Testis (tissue), 2 donors: ENCODE measurements at regions not wholly inside any gene's neighbourhood (a gene's known extent, or its start where the extent isn't known, plus 50 kb on each side); places are given as distances from the start of the nearest gene placed in this dataset.

Experiments
- DNase-seq: peaks from one replicate; pipeline ENCODE4 v3.0.0-alpha.2; 2019
- H3K27ac ChIP-seq, 2 donors: fragments of 200-600 bp; sonication (generic); one replicate each; pipeline ENCODE4 v1.5.1; 2019
- H3K27me3 ChIP-seq: fragments of 200-600 bp; sonication (generic); one replicate; pipeline ENCODE4 v1.5.1; 2019
- H3K36me3 ChIP-seq: fragments of 200-600 bp; sonication (generic); one replicate; pipeline ENCODE4 v1.5.1; 2017; ENCODE audit warnings: low read depth; ENCODE audit errors: missing control alignments
- H3K4me1 ChIP-seq: fragments of 200-600 bp; sonication (generic); one replicate; pipeline ENCODE4 v1.5.1; 2019
- H3K4me3 ChIP-seq, 2 donors: fragments of 200-600 bp; sonication (generic); one replicate each; pipeline ENCODE4 v1.5.1; 2017 to 2019
- H3K9me3 ChIP-seq: fragments of 200-600 bp; sonication (generic); one replicate; pipeline ENCODE4 v1.5.1; 2017
- POLR2A ChIP-seq: fragments of 450-650 bp; IDR thresholded peaks from one replicate; pipeline ENCODE4 v1.6.1; 2017; ENCODE audit warnings: antibody characterized with exemption, mild to moderate bottlenecking, moderate library complexity
- WGBS, 2 donors: methylation state at CpG; one replicate each; pipeline ENCODE4 v1.1.5; 2018; 5-methylcytosine and 5-hydroxymethylcytosine counted together
- intact Hi-C: fragments of 100-400 bp; cut with DNase I; formaldehyde crosslinking; loops from one replicate; pipeline ENCODE4 v1.15.1; 2023; ENCODE audit warnings: low total_unique reads
- TF ChIP-seq, protein P1 (sequence below), 3 experiments: fragments of 450-650 bp in 2 of 3; fragments of 200-600 bp in 1 of 3; sonication (generic) in 1 of 3; IDR thresholded peaks; one replicate each; pipeline ENCODE4 v1.5.1; 2016 to 2019; ENCODE audit warnings: antibody characterized with exemption in 3 of 3, mild to moderate bottlenecking in 2 of 3, moderate library complexity in 1 of 3

DNA sequence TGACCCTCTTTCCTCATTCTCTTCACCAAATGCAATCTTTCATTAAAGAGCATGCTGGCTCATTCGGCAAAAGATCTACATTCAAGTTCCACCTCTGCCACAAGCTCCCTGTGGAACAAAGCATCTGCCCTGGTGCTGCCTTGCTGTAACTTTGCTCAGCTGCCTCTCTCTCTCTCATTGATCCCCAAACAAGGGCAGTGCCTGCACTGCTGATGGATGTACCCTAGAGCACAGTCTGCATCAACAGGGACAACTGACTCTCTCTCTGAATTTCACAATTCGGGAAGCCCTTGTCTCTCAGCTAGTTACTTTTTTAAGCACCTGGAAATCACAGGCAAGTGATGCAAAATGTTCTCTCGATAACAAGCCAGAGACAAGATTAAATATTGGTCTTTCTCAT lies 174.0 kb upstream of the DIO2 start:
- TF ChIP-seq POLR2A = no peak
- TF ChIP-seq, protein P1, sequence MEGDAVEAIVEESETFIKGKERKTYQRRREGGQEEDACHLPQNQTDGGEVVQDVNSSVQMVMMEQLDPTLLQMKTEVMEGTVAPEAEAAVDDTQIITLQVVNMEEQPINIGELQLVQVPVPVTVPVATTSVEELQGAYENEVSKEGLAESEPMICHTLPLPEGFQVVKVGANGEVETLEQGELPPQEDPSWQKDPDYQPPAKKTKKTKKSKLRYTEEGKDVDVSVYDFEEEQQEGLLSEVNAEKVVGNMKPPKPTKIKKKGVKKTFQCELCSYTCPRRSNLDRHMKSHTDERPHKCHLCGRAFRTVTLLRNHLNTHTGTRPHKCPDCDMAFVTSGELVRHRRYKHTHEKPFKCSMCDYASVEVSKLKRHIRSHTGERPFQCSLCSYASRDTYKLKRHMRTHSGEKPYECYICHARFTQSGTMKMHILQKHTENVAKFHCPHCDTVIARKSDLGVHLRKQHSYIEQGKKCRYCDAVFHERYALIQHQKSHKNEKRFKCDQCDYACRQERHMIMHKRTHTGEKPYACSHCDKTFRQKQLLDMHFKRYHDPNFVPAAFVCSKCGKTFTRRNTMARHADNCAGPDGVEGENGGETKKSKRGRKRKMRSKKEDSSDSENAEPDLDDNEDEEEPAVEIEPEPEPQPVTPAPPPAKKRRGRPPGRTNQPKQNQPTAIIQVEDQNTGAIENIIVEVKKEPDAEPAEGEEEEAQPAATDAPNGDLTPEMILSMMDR (IDR thresholded peaks at IDR 0.05) = no peak
- intact Hi-C loops = no loop called here
- Histone ChIP-seq H3K4me3 (no peak overlapping the region), H3K9me3 (no peaks in the 10 kb centered on the region), H3K27ac (no peak overlapping the region), H3K4me1 (no peaks in the 10 kb centered on the region), H3K27me3 (no peaks in the 10 kb centered on the region), H3K36me3 (no peaks in the 10 kb centered on the region)
- 75 to 95% methylated on average over 3 of the region's 3 CpGs for WGBS, 2 donors
- DNase-seq = no peak

DNA sequence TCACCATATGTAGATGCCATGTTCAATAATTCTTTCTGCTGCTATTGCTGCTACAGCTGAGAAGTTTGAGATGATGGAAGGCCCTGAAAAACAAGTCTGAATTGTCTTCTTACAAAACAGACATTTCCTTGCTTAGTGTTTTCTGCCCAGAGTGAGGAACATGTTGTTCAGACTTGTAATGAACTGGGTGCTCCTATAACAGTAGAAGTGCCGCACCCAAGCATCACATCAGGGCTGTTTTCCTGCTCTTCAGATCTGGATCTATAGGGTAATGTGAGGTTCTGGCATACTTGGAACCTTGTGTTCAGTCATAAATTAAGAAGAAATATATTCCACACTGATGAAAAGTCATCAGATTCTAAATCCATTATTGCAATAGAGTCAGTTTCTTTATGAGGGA lies 171.9 kb upstream of the DIO2 start:
- TF ChIP-seq POLR2A = no peak
- TF ChIP-seq, protein P1 (IDR thresholded peaks at IDR 0.05) = no peak
- Histone ChIP-seq H3K4me1 (no peaks in the 10 kb centered on the region), H3K4me3 (no peak overlapping the region), H3K27me3 (no peaks in the 10 kb centered on the region), H3K9me3 (no peaks in the 10 kb centered on the region), H3K36me3 (no peaks in the 10 kb centered on the region), H3K27ac (no peak overlapping the region)
- 69 to 88% methylated on average over 1 of the region's 1 CpG for WGBS, 2 donors
- intact Hi-C loops = no loop called here
- DNase-seq = no peak

DNA sequence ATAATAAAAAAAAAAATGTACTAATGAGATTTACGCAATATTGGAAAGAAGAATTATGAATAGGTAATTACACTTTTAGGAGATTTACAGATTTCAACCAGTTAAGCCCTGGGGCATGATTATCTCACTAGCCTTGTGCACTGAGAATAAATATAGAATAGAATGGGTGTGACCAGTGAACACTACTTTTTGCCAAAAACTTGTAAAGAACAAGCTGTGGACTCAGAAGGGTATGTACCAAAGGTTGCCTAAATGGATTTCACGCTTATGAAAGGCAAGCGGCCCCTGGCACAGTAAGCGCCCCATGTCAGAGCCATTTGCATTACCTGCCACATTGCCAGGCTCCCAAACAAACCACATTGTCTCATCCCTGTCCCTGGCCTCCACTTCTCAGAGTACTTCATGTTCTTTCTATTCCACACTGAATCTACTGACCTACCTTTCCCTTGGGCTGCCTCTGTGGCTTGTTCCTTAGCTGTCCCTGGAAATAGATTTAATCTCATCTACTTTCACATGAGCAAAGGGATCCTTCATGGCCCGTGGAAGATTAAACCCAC lies 170.6 kb upstream of the DIO2 start:
- Histone ChIP-seq H3K4me1 (no peaks in the 10 kb centered on the region), H3K36me3 (no peaks in the 10 kb centered on the region), H3K9me3 (no peaks in the 10 kb centered on the region), H3K4me3 (no peak overlapping the region), H3K27ac (no peak overlapping the region), H3K27me3 (no peaks in the 10 kb centered on the region)
- DNase-seq = no peak
- intact Hi-C loops = no loop called here
- 86 to 88% methylated on average over 5 of the region's 5 CpGs for WGBS, 2 donors
- no peak for TF ChIP-seq POLR2A
- TF ChIP-seq, protein P1 (IDR thresholded peaks at IDR 0.05) = no peak

DNA sequence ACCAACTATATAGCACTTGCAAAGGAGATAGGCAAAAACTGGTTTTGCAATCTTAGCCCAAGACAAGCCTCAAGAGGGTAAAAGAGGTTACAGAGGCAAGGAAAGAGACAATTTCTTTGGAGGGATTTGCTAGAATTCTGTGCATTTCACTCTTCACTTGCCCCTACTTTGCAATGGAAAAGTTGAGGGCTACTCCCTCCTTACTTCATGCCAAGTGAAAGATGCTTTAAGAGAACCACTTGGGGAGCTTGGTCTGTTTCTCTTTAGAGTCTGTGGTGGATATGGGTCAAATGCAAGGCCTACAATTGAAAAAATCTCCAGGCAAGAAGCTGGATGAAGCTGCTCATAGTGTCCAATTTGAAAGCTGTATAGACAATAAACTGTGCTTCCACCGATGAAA lies 167.7 kb upstream of the DIO2 start:
- Histone ChIP-seq H3K4me3 (no peak overlapping the region), H3K9me3 (no peaks in the 10 kb centered on the region), H3K27me3 (no peaks in the 10 kb centered on the region), H3K4me1 (no peaks in the 10 kb centered on the region), H3K27ac (no peak overlapping the region), H3K36me3 (no peaks in the 10 kb centered on the region)
- intact Hi-C loops = no loop called here
- no peak for DNase-seq
- WGBS, 2 donors = 90 to 100% methylated on average over 1 of the region's 1 CpG
- TF ChIP-seq, protein P1 (IDR thresholded peaks at IDR 0.05) = no peak
- TF ChIP-seq POLR2A = no peak

DNA sequence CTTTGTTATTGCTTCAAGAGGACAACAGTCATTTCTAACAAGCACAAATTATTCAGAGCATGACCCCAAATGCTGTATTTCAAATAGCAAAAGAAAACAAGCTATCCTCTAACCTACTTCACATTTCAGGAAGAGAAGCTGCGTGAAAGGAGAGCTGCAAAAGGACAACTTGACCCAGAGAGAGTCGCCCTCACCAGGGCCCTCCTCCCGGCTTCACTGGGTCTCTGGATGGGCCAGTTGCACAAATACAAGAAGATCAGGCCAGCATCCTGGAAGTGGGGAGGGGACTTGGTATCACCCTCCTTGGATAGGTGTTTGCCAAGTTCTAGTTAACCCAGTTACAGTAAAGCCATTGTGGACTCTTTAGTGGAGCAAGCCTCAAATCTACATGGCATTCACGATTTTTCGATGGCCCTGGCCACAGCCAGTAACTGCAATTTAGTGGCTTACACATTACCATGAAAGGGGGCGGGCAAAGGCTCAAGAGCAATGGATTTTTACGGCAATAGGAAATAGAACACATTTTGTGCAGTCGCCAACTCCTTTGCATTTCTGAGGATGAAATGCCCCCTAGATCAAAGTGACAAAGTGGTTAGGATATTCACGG lies 166.9 kb upstream of the DIO2 start:
- no peaks in the 10 kb centered on the region for H3K9me3 ChIP-seq
- no peak for DNase-seq
- WGBS, 2 donors = 84 to 87% methylated on average over 9 of the region's 9 CpGs
- H3K27me3 ChIP-seq = no peaks in the 10 kb centered on the region
- H3K4me1 ChIP-seq = no peaks in the 10 kb centered on the region
- no peak overlapping the region for H3K4me3 ChIP-seq
- no peaks in the 10 kb centered on the region for H3K36me3 ChIP-seq
- intact Hi-C loops = no loop called here
- no peak overlapping the region for H3K27ac ChIP-seq
- no peak for TF ChIP-seq POLR2A
- TF ChIP-seq, protein P1 (IDR thresholded peaks at IDR 0.05) = no peak
